HUES6 (cell line): ENCODE measurements at regions not wholly inside any gene's neighbourhood (a gene's known extent, or its start where the extent isn't known, plus 50 kb on each side); places are given as distances from the start of the nearest gene placed in this dataset.
"Not testable (repeated sequence)": the region's sequence is repeated elsewhere in the genome, so short reads cannot be mapped to it uniquely, and the experiment has no call there.

Experiments used
- H3K27ac ChIP-seq: 2 replicates; pipeline ENCODE4 v1.7.0; 2013; ENCODE audit warnings: low read depth, mild to moderate bottlenecking, low read length, inconsistent platforms
- H3K27me3 ChIP-seq: 2 replicates; pipeline ENCODE4 v1.6.1; 2013; ENCODE audit warnings: low read length; ENCODE audit not compliant: control insufficient read depth, insufficient read depth
- H3K36me3 ChIP-seq: 2 replicates; pipeline ENCODE4 v1.6.1; 2013; ENCODE audit warnings: low read length; ENCODE audit not compliant: control insufficient read depth, insufficient read depth
- H3K4me1 ChIP-seq: 2 replicates; pipeline ENCODE4 v1.6.1; 2013; ENCODE audit warnings: low read length; ENCODE audit not compliant: control insufficient read depth, insufficient read depth
- H3K4me3 ChIP-seq: 2 replicates; pipeline ENCODE4 v1.5.1; 2013; ENCODE audit warnings: low read depth, low read length
- H3K9ac ChIP-seq: one replicate; pipeline ENCODE4 v1.6.1; 2013; ENCODE audit warnings: mild to moderate bottlenecking, low read length
- H3K9me3 ChIP-seq: 2 replicates; pipeline ENCODE4 v1.6.1; 2013; ENCODE audit warnings: low read depth, low read length; ENCODE audit not compliant: control insufficient read depth, insufficient read depth

GRCh38 chr13:37510441-37510840 lies 88.1 kb downstream of the POSTN start:
- no peak overlapping the region for H3K27ac ChIP-seq
- H3K4me1 ChIP-seq: no peaks in the 10 kb centered on the region
- no peaks in the 10 kb centered on the region for H3K36me3 ChIP-seq
- H3K9ac ChIP-seq: no peak overlapping the region
- H3K4me3 ChIP-seq: no peak overlapping the region
- no peaks in the 10 kb centered on the region for H3K27me3 ChIP-seq
- no peaks in the 10 kb centered on the region for H3K9me3 ChIP-seq

GRCh38 chr13:37505531-37505930 lies 93.0 kb downstream of the POSTN start:
- Histone ChIP-seq H3K9me3 (no peaks in the 10 kb centered on the region), H3K4me1 (no peaks in the 10 kb centered on the region)

GRCh38 chr13:37504251-37504650 lies 94.3 kb downstream of the POSTN start:
- no peak overlapping the region for H3K4me3 ChIP-seq
- no peak overlapping the region for H3K27ac ChIP-seq
- no peaks in the 10 kb centered on the region for H3K4me1 ChIP-seq
- H3K9ac ChIP-seq: no peak overlapping the region
- no peaks in the 10 kb centered on the region for H3K9me3 ChIP-seq
- H3K36me3 ChIP-seq: no peaks in the 10 kb centered on the region
- H3K27me3 ChIP-seq: no peaks in the 10 kb centered on the region

More at GRCh38 chr13:37505531-37505930, 93.0 kb downstream of the POSTN start:
- Histone ChIP-seq H3K9ac (no peak overlapping the region), H3K36me3 (no peaks in the 10 kb centered on the region), H3K27me3 (no peaks in the 10 kb centered on the region), H3K27ac (no peak overlapping the region), H3K4me3 (no peak overlapping the region)

- no peaks in the 10 kb centered on the region for H3K4me1 ChIP-seq
- no peak overlapping the region for H3K27ac ChIP-seq
- no peaks in the 10 kb centered on the region for H3K36me3 ChIP-seq
- no peaks in the 10 kb centered on the region for H3K9me3 ChIP-seq
- no peaks in the 10 kb centered on the region for H3K27me3 ChIP-seq
- H3K4me3 ChIP-seq: no peak overlapping the region
- H3K9ac ChIP-seq: no peak overlapping the region
Observed at GRCh38 chr13:37503287-37503686, 95.3 kb downstream of the POSTN start.

GRCh38 chr13:37502303-37502993 lies 96.1 kb downstream of the POSTN start:
- H3K27ac ChIP-seq, H3K4me1 ChIP-seq, H3K36me3 ChIP-seq, H3K9ac ChIP-seq, H3K9me3 ChIP-seq, H3K4me3 ChIP-seq, H3K27me3 ChIP-seq: not testable (repeated sequence)

- H3K36me3 ChIP-seq: no peaks in the 10 kb centered on the region
- no peak overlapping the region for H3K27ac ChIP-seq
- no peaks in the 10 kb centered on the region for H3K4me1 ChIP-seq
- no peaks in the 10 kb centered on the region for H3K27me3 ChIP-seq
- H3K4me3 ChIP-seq: no peak overlapping the region
- H3K9ac ChIP-seq: no peak overlapping the region
- H3K9me3 ChIP-seq: no peaks in the 10 kb centered on the region
Observed at GRCh38 chr13:37501187-37501586, 97.4 kb downstream of the POSTN start.

- no peaks in the 10 kb centered on the region for H3K27me3 ChIP-seq
- no peak overlapping the region for H3K4me3 ChIP-seq
- no peak overlapping the region for H3K9ac ChIP-seq
- no peaks in the 10 kb centered on the region for H3K4me1 ChIP-seq
- H3K36me3 ChIP-seq: no peaks in the 10 kb centered on the region
- H3K9me3 ChIP-seq: no peaks in the 10 kb centered on the region
- H3K27ac ChIP-seq: no peak overlapping the region
Observed at GRCh38 chr13:37495046-37495445, 103.5 kb downstream of the POSTN start.

- Histone ChIP-seq H3K27me3 (no peaks in the 10 kb centered on the region), H3K9ac (no peak overlapping the region), H3K9me3 (no peaks in the 10 kb centered on the region), H3K4me3 (no peak overlapping the region), H3K36me3 (no peaks in the 10 kb centered on the region), H3K4me1 (no peaks in the 10 kb centered on the region), H3K27ac (no peak overlapping the region)
Observed at GRCh38 chr13:37493775-37494174, 104.8 kb downstream of the POSTN start.

GRCh38 chr13:37492741-37493514 lies 105.6 kb downstream of the POSTN start:
- H3K4me3 ChIP-seq: no peak overlapping the region
- H3K9me3 ChIP-seq: no peaks in the 10 kb centered on the region
- no peaks in the 10 kb centered on the region for H3K4me1 ChIP-seq
- no peak overlapping the region for H3K9ac ChIP-seq
- H3K27me3 ChIP-seq: no peaks in the 10 kb centered on the region
- H3K36me3 ChIP-seq: no peaks in the 10 kb centered on the region
- H3K27ac ChIP-seq: no peak overlapping the region

GRCh38 chr13:37492075-37492474 lies 106.5 kb downstream of the POSTN start:
- no peaks in the 10 kb centered on the region for H3K9me3 ChIP-seq
- no peaks in the 10 kb centered on the region for H3K36me3 ChIP-seq
- H3K9ac ChIP-seq: no peak overlapping the region
- H3K4me1 ChIP-seq: no peaks in the 10 kb centered on the region
- H3K27me3 ChIP-seq: no peaks in the 10 kb centered on the region
- H3K27ac ChIP-seq: no peak overlapping the region
- no peak overlapping the region for H3K4me3 ChIP-seq

- Histone ChIP-seq H3K9ac (no peak overlapping the region), H3K27me3 (no peaks in the 10 kb centered on the region), H3K4me3 (no peak overlapping the region), H3K4me1 (no peaks in the 10 kb centered on the region), H3K9me3 (no peaks in the 10 kb centered on the region), H3K27ac (no peak overlapping the region), H3K36me3 (no peaks in the 10 kb centered on the region)
Observed at GRCh38 chr13:37491661-37492060, 106.9 kb downstream of the POSTN start.
